ENCODE measurements at regions not wholly inside any gene's neighbourhood (a gene's known extent, or its start where the extent isn't known, plus 50 kb on each side); places are given as distances from the start of the nearest gene placed in this dataset.

- no peak for DNase-seq
Measured at GRCh38 chr1:75668813-75669212, 55.7 kb upstream of the ACADM start.

- no peak for DNase-seq
Measured at GRCh38 chr1:75671708-75672107, 52.8 kb upstream of the ACADM start.

GRCh38 chr1:75672108-75672507 lies 52.4 kb upstream of the ACADM start:
- DNase-seq: no peak

DNA sequence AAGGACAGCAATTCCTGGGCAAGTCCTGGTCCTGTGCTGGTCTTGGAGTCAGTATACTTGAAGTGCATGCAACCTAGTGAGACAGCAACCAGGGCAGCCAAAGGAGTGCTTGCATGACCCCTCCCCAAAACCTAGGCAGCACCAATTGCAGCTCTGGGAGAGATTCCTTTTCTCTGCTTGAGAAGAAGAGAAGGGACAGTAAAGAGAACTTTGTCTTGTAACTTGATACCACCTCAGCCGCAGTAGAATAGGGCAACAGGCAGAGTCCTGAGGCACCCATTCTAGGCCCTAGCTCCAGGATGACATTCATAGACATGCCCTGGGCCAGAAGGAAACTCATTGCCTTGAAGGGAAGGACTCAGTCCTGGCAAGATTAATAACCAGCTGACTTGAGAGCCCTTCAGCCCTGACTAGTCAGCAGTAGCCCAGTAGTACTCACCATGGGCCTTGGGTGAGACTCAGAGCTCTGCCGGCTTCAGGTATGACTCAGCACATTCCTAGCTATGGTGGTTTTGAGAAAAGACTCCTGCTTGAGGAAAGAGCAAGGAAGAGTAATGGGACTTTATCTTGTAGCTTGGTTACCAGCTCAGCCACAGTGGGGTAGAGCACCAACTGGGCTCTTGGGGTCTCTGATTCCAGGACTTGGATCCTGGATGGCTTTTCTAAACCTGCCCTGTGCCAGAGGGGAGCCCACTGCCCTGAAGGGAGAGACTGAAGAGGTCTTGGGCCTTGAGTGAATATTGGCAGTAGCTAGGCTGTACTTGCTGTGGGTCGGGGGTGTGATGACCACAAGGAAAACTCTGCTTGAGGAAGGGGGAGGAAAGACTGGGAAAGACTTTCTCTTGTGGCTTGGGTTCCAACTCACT lies 51.7 kb upstream of the ACADM start:
- DNase-seq: peak in 1 of 2 experiments; percentile 1

GRCh38 chr1:75673399-75673798 lies 51.1 kb upstream of the ACADM start:
- DNase-seq: no peak

- no peak for DNase-seq
Measured at GRCh38 chr1:75673885-75674284, 50.6 kb upstream of the ACADM start.
